ENCODE measurements at regions not wholly inside any gene's neighbourhood (a gene's known extent, or its start where the extent isn't known, plus 50 kb on each side); places are given as distances from the start of the nearest gene placed in this dataset.

DNA sequence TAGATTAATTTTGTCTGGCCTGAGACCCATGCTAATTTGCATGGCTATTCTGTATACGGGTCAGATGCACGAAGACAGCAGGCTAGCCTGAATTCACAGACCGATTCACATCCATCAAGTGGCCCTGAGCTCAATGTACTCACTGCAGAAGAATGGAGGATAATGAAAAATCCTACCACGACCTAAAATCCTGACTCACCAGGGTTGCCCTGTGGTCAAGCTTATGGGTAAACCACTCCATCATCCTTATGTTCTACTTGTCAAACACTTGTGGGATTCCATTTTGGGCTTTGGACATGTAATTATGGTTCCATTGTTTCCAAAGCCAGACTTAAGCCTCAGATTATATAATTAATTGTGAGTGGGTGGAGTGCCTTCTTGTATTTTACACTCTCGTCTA lies 110.4 kb upstream of the ZNF438 start:
- Mint-ChIP-seq H3K9me3 (ENCODE audit: low read depth) (no peaks in the 10 kb centered on the region), H3K4me3 (ENCODE audit: unreplicated experiment) (no peak overlapping the region), H3K4me1 (ENCODE audit: low read depth) (peaks cover 43% of the 10 kb centered on the region), H3K27me3 (ENCODE audit: low read depth) (no peaks in the 10 kb centered on the region), H3K27ac (ENCODE audit: unreplicated experiment) (peak overlapping the region; percentile 62), H3K36me3 (ENCODE audit: low read depth) (no peaks in the 10 kb centered on the region)
- DNase-seq (ENCODE audit: low spot score), result no peak
- no peak for TF ChIP-seq CTCF (IDR thresholded peaks at IDR 0.05)

DNA sequence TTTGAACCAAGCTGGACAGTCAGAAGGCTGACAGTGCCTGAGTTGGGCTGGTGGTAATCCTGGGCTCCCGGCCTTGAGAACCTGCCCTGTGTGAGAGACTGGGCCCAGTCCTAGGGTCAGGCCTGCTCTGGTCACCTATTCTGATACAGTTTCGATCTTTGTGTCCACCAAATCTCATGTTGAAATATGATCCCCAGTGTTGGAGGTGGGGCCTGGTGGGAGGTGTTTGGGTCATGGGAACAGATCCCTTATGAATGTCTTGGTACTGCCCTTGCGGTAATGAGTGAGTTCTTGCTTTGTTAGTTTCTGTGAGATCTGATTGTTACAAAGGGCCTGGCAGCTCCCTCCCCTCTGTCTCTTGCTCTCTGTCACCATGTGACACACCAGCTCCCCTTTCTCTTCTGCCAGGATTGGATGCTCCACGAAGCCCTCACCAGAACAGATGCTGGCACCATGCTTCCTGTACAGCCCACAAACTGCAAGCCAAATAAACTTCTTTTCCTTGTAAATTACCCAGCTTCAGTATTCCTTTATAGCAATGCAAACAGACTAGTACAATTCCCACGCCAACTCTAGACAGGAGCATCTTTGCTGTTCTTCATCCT lies 111.8 kb upstream of the ZNF438 start:
- Mint-ChIP-seq H3K27me3 (ENCODE audit: low read depth) (no peaks in the 10 kb centered on the region), H3K27ac (ENCODE audit: unreplicated experiment) (no peak overlapping the region), H3K4me1 (ENCODE audit: low read depth) (peaks cover 45% of the 10 kb centered on the region), H3K4me3 (ENCODE audit: unreplicated experiment) (no peak overlapping the region), H3K36me3 (ENCODE audit: low read depth) (no peaks in the 10 kb centered on the region), H3K9me3 (ENCODE audit: low read depth) (no peaks in the 10 kb centered on the region)
- TF ChIP-seq CTCF (IDR thresholded peaks at IDR 0.05), result no peak
- no peak for DNase-seq (ENCODE audit: low spot score)

DNA sequence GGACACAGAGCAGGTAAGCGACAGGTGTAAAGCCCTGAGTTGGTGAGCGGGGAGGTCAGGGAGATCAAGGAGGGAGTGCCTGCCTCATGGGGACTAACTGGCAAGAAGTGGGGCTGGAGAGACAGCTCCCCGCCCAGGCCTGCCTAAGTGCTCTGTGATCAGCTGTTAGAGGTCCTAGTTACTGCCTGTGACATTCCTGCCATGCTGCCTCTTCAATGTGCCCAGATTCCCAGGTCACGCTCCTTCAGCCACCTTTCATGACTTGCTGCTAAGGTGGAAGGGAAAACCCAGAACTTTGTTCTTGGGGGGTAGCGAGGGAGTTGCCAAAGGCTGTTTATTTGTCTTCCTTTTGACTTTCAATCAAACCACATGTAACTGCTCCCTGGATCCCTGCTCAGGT lies 114.3 kb upstream of the ZNF438 start:
- Mint-ChIP-seq H3K27me3 (ENCODE audit: low read depth) (no peaks in the 10 kb centered on the region), H3K36me3 (ENCODE audit: low read depth) (no peaks in the 10 kb centered on the region), H3K4me3 (ENCODE audit: unreplicated experiment) (peak overlapping the region; percentile 55), H3K27ac (ENCODE audit: unreplicated experiment) (peak overlapping the region; percentile 98), H3K9me3 (ENCODE audit: low read depth) (no peaks in the 10 kb centered on the region), H3K4me1 (ENCODE audit: low read depth) (peaks cover 51% of the 10 kb centered on the region)
- DNase-seq (ENCODE audit: low spot score), result no peak
- TF ChIP-seq CTCF (IDR thresholded peaks at IDR 0.05), result no peak

DNA sequence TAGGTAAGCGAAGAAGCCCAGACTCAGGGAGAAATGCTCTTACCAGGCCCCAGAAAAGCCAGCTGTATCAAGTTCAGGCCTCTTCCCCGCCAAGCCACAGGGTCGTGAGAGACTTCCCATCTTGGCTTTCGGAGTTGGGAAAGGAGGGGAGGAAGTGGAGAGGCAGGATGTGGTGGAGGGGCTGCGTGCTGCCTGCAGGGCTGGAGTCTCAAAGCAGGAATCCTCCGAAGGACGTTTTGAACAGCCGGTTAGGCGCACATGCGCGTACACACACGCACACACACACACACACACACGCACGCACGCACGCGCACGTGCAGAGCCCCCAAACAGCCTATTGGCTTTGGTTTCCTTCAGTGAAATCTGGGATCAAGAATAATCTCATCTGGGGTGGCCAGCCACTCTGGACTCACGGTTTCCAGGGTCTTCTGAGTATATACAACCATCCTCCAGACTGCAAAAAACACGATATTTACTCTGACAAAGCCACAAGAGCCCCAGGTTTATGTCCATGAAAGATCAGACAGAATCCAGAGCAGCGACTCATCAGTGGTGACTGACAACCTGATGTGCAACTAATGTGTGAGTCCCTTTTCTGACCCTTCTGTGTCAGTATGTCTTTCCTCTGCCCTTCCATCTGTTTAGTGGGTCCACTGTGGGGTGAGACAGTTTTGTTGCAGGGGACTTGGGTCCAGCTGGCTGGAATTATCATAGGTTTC lies 115.0 kb upstream of the ZNF438 start:
- Mint-ChIP-seq H3K27ac (ENCODE audit: unreplicated experiment) (peak overlapping the region; percentile 98), H3K36me3 (ENCODE audit: low read depth) (no peaks in the 10 kb centered on the region), H3K4me1 (ENCODE audit: low read depth) (peaks cover 48% of the 10 kb centered on the region), H3K4me3 (ENCODE audit: unreplicated experiment) (peak overlapping the region; percentile 55), H3K9me3 (ENCODE audit: low read depth) (no peaks in the 10 kb centered on the region), H3K27me3 (ENCODE audit: low read depth) (no peaks in the 10 kb centered on the region)
- TF ChIP-seq CTCF (IDR thresholded peaks at IDR 0.05), result no peak
- DNase-seq (ENCODE audit: low spot score), result no peak

GRCh38 chr10:31147210-31147608 lies 115.5 kb upstream of the ZNF438 start:
- Mint-ChIP-seq H3K9me3 (ENCODE audit: low read depth) (no peaks in the 10 kb centered on the region), H3K27me3 (ENCODE audit: low read depth) (no peaks in the 10 kb centered on the region), H3K27ac (ENCODE audit: unreplicated experiment) (peak overlapping the region; percentile 98), H3K36me3 (ENCODE audit: low read depth) (no peaks in the 10 kb centered on the region), H3K4me1 (ENCODE audit: low read depth) (peaks cover 47% of the 10 kb centered on the region), H3K4me3 (ENCODE audit: unreplicated experiment) (peak overlapping the region; percentile 14)
- TF ChIP-seq CTCF (IDR thresholded peaks at IDR 0.05), result no peak
- DNase-seq (ENCODE audit: low spot score), result no peak
